ENCODE measurements at regions not wholly inside any gene's neighbourhood (a gene's known extent, or its start where the extent isn't known, plus 50 kb on each side); places are given as distances from the start of the nearest gene placed in this dataset.
"Not testable (repeated sequence)": the region's sequence is repeated elsewhere in the genome, so short reads cannot be mapped to it uniquely, and the experiment has no call there.

- no peak overlapping the region for H3K4me3 ChIP-seq (ENCODE audit: low read length)
- TF ChIP-seq CTCF (IDR thresholded peaks at IDR 0.05; ENCODE audit: insufficient read depth, low read depth, low read length, missing control alignments), result no peak
- no peak for DNase-seq (ENCODE audit: low read depth)
Measured at GRCh38 chr6:67885081-67886033, 749.7 kb upstream of the ADGRB3 start.

- no peak for DNase-seq (ENCODE audit: low read depth)
- no peak for TF ChIP-seq CTCF (IDR thresholded peaks at IDR 0.05; ENCODE audit: insufficient read depth, low read depth, low read length, missing control alignments)
- no peak overlapping the region for H3K4me3 ChIP-seq (ENCODE audit: low read length)
Measured at GRCh38 chr6:67884442-67884841, 750.6 kb upstream of the ADGRB3 start.

GRCh38 chr6:67883500-67884366 lies 751.3 kb upstream of the ADGRB3 start:
- no peak for TF ChIP-seq CTCF (IDR thresholded peaks at IDR 0.05; ENCODE audit: insufficient read depth, low read depth, low read length, missing control alignments)

GRCh38 chr6:67882436-67883311 lies 752.4 kb upstream of the ADGRB3 start:
- TF ChIP-seq CTCF (IDR thresholded peaks at IDR 0.05; ENCODE audit: insufficient read depth, low read depth, low read length, missing control alignments), result no peak
- no peak for DNase-seq (ENCODE audit: low read depth)
- no peak overlapping the region for H3K4me3 ChIP-seq (ENCODE audit: low read length)

More at GRCh38 chr6:67883500-67884366, 751.3 kb upstream of the ADGRB3 start:
- no peak for DNase-seq (ENCODE audit: low read depth)
- no peak overlapping the region for H3K4me3 ChIP-seq (ENCODE audit: low read length)

- TF ChIP-seq CTCF (IDR thresholded peaks at IDR 0.05; ENCODE audit: insufficient read depth, low read depth, low read length, missing control alignments), result no peak
- DNase-seq (ENCODE audit: low read depth), result no peak
- H3K4me3 ChIP-seq (ENCODE audit: low read length), result no peak overlapping the region
Measured at GRCh38 chr6:67881706-67882065, 753.4 kb upstream of the ADGRB3 start.

- no peak for DNase-seq (ENCODE audit: low read depth)
- no peak for TF ChIP-seq CTCF (IDR thresholded peaks at IDR 0.05; ENCODE audit: insufficient read depth, low read depth, low read length, missing control alignments)
Measured at GRCh38 chr6:67880939-67881705, 754.0 kb upstream of the ADGRB3 start.

GRCh38 chr6:67880343-67880742 lies 754.7 kb upstream of the ADGRB3 start:
- not testable (repeated sequence) for H3K4me3 ChIP-seq (ENCODE audit: low read length); DNase-seq (ENCODE audit: low read depth)

More at GRCh38 chr6:67880939-67881705, 754.0 kb upstream of the ADGRB3 start:
- no peak overlapping the region for H3K4me3 ChIP-seq (ENCODE audit: low read length)

- not testable (repeated sequence) for DNase-seq (ENCODE audit: low read depth); H3K4me3 ChIP-seq (ENCODE audit: low read length)
Measured at GRCh38 chr6:67879928-67880327, 755.2 kb upstream of the ADGRB3 start.
